Omental fat pad (tissue), 3 donors: ENCODE measurements at regions not wholly inside any gene's neighbourhood (a gene's known extent, or its start where the extent isn't known, plus 50 kb on each side); places are given as distances from the start of the nearest gene placed in this dataset.

Source experiments
- ATAC-seq: fragments of 150-250 bp; one replicate; pipeline ENCODE4 v1.9.1; 2016; ENCODE audit warnings: mild to moderate bottlenecking, moderate library complexity; ENCODE audit not compliant: low FRiP score
- DNase-seq: peaks from one replicate; pipeline ENCODE4 v3.0.0-alpha.2; 2019; ENCODE audit warnings: low spot score
- CTCF ChIP-seq, 3 donors: fragments of 450-650 bp; IDR thresholded peaks; one replicate each; pipeline ENCODE4 v1.5.1; 2016 to 2017; ENCODE audit warnings: antibody characterized with exemption in 3 of 3, mild to moderate bottlenecking in 3 of 3, moderate library complexity in 2 of 3

DNA sequence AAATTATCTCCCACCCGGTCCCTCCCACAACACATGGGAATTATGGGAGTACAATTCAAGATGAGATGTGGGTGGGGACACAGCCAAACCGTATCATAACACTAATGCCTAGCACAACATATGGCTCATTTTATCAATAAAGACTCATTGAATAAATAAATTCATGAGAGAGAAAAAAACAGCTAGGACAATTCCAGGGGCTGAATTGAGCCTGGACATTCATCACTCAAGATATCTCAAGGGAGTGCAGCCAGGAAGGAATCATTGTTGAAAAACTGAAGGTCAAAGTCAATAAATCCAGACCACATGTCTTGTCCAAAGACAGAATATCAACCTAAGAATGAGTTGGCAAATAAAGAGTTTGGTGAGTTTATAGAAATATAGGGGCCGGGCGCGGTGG, 644.1 kb downstream of the PLPP3 start:
- DNase-seq, result no peak
- no peak for TF ChIP-seq CTCF (IDR thresholded peaks at IDR 0.05)
- no peak for ATAC-seq

DNA sequence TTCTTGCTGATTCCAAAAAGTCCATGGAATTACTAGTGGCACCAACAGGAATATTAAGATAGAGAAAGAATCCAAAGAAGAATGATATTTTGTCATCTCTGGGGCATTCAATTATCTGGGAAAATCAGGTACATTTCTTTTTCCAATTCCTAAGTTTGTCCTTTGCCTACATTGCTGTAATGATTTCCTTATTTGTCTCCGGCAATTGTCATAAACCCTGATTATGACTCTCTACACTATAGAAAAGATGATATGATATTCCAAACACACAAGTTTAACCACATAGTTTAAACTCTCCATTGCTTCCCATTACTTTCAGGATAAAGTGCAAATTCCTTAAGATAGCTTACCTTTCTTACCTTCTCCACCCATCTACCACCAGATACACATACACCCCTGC, 647.0 kb downstream of the PLPP3 start:
- no peak for ATAC-seq
- DNase-seq, result no peak
- no peak for TF ChIP-seq CTCF (IDR thresholded peaks at IDR 0.05)

GRCh38 chr1:55931081-55931940, 648.1 kb downstream of the PLPP3 start:
- ATAC-seq, result peak; percentile 23
- no peak for TF ChIP-seq CTCF (IDR thresholded peaks at IDR 0.05)
- no peak for DNase-seq

- DNase-seq, result no peak
- no peak for TF ChIP-seq CTCF (IDR thresholded peaks at IDR 0.05)
- no peak for ATAC-seq
Observed at GRCh38 chr1:55929652-55930051, 649.7 kb downstream of the PLPP3 start.

DNA sequence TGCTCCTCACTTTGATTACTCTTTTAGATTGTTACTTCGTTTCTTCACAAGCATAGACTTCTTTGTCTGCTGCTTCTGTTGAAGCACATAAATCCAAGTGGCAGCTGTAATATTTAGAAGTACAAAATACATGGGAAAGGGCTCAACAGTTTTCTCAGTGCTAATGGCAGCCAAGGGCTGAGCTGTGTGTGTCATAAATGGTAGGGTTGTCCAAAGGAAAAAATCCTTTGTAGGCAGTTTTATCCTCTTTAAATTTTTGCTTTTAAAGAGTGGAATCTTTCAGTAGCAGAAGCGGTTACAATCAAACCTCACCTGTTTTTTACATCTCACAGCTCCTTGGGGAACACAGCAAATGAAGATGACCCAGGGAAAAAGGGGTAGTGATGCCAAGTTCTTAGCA, 650.8 kb downstream of the PLPP3 start:
- ATAC-seq (no peak), DNase-seq (no peak)
- no peak for TF ChIP-seq CTCF (IDR thresholded peaks at IDR 0.05)

GRCh38 chr1:55927702-55928290, 651.6 kb downstream of the PLPP3 start:
- no peak for DNase-seq
- TF ChIP-seq CTCF (IDR thresholded peaks at IDR 0.05), result no peak
- ATAC-seq, result no peak
